ENCODE measurements at regions not wholly inside any gene's neighbourhood (a gene's known extent, or its start where the extent isn't known, plus 50 kb on each side); places are given as distances from the start of the nearest gene placed in this dataset.
"Not testable (repeated sequence)": the region's sequence is repeated elsewhere in the genome, so short reads cannot be mapped to it uniquely, and the experiment has no call there.

DNA sequence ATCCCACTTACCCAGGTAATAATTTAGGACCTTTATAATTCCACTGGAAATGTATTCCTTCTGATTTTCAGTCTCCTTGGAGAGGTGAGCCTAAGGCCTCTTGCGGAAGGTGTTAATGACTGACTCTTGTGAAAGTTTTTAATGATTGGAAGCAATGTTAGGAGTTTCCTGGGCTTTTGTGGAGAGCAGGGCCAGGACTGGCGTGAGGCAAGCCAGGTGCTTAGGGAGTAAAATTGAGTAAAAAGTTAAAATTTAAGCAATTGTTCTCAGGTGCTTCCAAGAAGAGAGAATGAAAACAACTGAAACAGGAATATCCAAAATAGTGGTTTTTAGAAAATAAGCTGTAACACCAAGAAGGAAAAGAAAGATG is 130.6 kb upstream of the TGFBR2 start:
- no peak for DNase-seq

DNA sequence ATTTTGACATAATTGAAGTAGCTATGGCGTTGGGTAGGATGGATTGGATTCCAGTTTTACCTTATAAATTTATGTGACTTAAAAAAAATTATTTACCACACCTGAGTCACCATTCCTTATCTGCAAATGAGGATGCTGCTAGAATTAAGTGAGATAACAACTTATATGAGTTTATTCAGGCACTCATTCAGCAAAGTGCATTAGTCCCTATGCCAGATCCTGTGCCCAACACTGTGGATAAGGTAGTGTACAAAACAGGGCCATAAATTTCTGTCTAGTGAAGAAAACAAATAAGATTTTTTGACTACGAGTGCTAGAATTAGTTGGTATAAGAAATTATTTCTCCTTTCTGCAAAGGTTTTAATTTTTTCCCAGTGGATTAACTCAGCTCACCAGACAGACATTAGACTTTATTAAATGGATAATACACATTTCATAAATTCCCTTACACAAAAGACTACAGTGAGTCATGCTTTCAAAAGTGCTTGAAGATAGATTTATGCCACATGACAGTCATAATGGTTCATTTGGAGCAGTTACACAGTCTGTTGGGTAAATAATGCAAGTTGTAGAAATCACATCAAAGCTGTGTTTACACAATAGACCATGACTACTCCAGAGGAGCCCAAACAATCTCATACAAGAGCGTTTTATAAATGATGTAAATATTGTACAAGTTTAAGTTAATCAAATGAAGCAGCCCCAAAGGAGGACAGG is 129.9 kb upstream of the TGFBR2 start:
- DNase-seq = peak; percentile 15

DNA sequence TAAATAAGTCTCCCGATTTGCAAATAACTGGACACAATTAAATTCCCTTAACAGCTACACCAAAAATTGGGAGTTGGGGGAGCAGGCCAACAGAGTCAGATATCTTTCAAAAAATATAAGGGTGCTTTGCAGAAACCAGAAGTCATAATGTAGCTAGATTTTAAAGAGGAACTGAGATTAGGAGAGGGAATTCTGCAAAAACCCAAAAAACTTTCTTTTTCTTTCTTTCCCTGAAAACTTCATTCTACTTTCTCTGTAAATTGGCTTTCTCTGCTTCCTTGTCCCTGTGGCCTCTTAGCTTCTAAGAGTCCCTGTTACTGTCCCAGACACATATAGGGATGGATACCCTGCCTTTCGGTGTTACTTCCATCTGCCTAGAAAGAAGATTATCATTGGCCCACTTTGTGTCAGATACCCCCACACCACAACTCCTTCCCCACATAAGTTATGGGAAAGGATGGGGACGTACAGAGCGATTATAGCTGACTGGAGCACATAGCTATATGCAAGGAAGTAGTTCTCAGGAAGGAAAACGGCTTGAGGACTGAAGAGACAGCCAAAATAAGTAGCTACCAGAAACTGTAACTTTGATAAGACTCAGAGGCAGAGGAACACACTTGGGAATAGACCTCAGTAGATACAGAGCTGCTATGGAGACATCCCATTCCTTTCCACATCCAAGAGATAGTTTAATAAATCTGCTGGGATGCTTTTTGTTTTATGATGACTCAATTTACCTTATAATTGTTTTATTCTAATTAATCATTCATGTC is 129.1 kb upstream of the TGFBR2 start:
- no peak for DNase-seq

DNA sequence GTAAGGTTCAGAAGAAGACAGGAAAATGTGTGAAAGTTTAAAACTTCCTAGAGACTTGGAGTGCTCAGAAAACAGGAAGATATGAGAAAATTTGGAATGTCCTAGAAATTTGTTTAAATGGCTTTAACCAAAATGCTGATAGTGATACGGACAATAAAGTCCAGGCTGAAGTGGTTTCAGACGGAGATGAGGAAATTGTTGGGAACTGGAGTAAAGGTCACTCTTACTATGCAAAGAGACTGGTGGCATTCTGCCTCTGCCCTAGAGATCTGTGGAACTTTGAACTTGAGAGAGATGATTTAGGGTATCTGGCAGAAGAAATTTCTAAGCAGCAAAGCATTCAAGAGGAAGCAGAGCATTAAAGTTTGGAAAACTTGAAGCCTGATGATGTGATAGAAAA is 126.7 kb upstream of the TGFBR2 start:
- DNase-seq = not testable (repeated sequence)

DNA sequence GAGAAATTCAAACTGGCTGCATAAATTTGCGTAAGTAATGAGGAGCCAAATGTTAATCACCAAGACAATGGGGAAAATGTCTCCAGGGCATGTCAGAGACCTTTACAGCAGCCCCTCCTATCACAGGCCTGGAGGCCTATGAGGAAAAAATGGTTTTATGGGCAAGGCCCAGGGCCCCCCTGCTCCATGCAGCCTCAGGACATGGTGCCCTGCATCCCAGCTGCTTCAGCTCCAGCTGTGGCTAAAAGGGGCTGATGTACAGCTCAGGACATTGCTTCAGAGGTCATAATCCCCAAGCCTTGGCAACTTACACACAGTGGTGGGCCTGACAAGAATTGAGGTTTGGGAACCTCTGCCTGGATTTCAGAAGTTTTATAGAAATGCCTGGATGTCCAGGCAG is 126.2 kb upstream of the TGFBR2 start:
- DNase-seq = not testable (repeated sequence)

DNA sequence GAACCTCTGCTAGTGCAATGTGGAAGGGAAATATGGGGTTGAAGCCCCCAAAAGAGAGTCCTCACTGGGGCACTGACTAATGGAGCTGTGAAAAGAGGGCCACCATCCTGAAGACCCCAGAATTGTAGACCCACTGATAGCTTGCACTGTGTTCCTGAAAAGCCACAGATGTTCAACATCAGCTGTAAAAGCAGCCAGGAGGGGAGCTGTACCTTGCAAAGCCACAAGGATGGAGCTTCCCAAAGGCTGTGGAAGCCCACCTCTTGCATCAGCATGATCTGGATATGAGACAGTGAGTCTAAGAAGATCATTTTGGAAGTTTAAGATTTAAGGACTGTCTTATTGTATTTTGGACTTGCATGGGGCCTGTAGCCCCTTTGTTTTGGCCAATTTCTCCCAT is 125.8 kb upstream of the TGFBR2 start:
- DNase-seq = no peak

DNA sequence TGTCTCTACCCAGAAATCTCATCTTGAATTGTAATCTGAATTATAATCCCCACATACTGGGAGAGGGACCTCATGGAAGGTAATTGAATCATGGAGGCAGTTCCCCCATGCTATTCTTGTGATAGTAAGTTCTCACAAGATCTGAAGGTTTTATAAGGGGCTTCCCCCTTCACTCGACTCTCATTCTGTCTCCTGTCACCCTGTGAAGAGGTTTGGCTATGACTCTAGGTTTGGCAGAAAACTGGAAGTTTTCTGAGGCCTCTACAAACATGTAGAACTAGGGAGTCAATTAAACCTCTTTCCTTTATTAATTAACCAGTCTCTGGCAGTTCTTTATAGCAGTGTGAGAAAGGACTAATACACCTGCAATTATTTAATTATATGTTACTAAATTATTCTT is 125.2 kb upstream of the TGFBR2 start:
- no peak for DNase-seq

DNA sequence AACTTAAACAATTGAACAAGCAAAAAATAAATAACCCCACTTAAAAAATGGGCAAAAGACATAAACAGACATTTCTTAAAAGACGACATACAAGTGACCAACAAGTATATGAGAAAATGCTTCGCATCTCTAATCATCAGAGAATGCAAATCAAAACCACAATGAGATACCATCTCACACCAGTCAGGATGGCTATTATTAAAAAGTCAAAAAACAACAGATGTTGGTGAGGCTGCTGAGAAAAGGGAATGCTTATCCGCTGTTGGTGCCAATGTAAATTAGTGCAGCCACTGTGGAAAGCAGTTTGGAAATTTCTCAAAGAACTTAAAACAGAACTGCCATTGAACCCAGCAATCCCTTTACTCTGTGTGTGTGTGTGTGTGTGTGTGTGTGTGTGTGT is 122.2 kb upstream of the TGFBR2 start:
- not testable (repeated sequence) for DNase-seq

DNA sequence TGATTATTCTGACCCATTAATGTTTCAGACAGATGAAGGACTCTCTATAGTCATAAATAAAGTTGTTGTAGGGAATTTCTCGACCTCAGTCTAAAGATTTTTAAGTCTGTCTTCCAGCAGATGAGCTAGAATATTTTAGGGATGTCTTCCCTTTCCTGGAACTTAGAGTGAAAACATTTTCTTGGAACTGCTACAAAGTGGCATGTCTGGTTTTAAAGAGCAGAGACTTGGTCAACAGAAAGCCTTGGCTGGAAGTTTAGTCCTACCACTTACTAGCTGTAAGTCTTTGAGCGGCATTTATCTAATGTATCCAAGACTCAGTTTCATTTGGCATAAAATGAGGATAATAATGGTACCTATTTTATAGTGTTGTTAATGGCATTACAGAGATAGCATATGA is 120.0 kb upstream of the TGFBR2 start:
- DNase-seq = no peak

DNA sequence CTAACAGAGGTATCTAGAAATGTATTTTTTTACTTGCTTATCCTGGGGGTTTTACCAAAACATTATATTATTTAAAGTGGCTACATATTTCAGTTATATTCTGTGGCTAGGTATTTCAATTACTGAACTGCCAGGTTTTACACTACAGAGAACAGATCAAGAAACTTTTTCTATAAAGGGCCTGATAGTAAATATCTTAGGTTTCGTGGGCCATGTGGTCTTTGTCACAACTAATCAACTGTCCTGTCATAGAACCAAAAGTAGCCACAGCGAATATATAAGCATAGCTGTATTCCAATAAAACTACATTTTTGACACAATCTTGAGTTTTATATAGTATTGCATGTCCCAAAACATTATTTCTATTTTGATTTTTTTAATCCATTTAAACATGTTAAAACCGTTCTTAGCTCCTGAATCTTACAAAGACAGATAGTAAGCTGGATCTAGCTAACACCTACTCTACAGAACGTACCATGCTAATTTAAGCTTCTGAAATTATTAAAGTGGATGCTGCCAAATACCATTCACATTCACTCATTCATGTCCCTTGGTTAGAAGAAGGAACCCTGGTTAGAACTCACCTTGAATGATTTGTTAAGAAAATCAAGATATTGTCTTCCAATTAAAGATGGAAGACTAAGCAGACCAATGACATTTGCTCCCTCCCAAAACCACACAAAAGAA is 118.2 kb upstream of the TGFBR2 start:
- no peak for DNase-seq

DNA sequence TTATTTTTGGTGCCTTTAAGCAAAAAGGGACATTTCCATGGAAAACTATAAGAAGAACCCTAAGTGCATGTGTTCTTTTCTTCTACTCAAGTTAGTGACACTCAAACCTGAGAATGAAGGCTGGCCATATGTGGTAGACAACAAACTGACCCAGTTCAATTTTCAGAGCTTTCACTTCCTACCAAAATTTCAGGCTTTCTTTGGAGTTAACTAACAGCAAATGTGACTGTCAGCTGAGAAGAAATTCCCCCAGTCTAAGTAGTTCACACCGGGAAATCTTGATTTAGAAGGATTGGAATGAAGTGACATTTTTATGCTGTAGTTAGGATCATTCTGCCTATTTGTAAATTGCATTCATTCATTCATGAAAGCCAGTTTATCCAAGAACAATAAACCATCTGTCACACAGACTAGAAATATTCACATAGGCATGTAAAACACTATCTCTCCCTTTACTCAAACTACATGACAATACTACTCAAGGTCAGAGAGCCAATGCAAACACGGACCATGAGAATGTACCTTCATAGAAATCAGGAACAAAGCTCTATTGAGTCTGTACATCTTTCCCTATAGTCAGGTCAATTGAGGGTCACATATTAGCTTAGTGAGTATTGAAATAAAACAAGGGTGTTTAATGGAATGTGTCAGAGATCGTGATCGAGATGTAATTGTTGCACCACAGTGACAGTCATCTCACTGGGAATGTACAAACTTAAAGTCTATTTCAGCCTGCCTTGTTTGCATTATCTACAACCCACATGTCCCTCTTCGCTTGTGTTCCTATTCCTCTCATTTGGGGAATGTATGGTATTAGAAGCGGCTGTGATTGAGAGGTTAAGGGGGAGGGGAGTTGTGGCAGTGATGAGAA is 113.8 kb upstream of the TGFBR2 start:
- DNase-seq = no peak

DNA sequence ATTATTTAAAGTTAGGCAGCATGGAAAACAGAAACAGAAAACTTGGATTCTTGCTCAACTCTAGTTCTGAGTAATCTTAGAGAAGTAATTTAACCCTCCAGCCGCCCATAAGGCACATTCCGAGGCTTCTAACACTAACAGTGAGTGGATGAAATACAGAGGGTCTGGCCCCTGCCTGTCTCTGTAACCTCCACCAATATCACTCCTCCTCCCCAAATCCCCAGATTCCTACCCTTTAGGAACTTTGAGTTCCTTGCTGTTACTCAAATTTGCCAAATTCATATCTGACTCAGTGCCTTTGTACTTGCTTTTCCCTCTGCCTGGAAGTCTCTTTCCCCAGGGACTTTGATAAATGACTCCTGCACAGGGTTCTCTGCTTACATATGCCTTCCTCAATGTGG is 112.5 kb upstream of the TGFBR2 start:
- peak; percentile 22 for DNase-seq

DNA sequence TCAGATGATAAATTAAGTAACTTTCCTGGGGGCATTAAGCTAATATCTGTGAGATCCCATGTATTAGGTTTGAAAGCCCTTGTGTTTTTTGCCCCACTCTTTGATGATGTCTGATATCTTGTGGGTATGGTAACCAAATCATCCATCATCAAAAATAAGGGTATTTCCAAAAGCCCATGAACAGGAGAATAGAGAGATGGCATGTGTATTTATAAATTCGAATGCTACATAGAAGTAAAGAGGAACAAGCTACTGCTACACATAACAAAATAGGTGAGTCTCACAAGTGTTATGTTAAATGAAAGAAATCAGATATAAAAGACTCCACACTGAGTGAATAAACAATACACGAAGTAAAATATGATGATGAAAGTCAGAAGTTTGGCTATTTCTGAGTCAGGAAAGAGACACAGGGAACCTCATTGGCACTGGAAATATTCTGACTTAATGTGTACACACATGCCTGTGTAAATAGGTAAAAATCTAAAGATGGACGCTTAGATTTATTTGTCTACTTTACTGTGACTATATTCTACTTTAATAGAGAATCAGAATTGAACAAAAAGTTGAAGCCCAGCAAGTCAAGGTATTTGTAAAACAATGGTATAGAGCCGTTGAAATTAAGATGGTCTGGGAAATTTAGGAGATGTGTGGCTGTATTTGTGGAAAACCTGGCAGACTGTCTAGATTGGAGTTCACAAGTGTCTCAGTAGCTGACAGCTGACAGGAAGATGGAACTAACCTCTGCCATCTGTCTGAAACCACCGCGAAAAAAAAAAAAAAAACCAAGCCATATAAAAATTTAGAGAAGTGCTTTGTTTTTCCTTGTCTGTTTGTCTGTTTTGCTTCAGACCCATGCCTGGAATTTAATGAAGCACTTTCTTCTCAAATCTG is 111.0 kb upstream of the TGFBR2 start:
- no peak for DNase-seq

DNA sequence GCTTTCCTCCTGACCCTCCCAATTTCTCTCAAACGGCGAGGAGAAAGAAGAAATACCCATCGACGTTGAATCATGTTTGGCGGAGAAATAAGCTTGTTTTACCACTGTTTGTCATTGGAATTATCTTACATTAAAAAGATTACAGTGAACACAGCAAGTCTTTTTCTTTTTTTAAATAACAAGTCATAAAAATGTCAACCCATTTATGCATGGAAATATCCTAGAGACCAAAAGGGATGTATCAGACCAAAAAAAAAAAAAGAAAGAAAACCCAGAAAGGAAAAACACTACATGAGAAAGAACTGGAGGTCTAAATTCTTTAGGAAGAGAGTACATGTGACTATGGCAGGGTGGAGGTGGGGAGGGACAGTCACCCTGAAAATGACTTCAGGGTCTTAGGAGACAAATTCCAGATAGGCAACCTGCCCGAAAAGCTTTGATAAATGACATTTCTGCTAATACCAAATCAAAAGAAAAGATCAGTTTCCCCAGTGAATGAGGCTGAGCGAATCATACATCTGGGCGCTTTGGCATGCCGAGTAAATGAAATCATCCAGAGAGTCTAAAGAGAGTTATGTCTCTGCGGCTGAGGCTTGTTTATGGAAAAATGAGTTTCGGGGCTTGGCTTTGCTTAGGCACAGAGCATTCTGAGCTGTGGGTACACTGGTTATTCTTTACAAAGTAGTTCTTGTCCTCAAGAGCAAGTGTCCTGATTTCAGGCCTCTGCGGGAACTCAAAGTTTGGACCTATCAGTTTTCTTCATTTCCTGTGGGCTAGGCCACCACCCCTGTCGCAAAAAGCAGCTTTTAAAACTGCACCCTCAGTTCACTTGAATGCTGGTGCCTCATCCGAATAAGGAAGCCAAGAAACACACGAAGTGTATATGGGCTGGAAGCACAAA is 110.1 kb upstream of the TGFBR2 start:
- DNase-seq = no peak

DNA sequence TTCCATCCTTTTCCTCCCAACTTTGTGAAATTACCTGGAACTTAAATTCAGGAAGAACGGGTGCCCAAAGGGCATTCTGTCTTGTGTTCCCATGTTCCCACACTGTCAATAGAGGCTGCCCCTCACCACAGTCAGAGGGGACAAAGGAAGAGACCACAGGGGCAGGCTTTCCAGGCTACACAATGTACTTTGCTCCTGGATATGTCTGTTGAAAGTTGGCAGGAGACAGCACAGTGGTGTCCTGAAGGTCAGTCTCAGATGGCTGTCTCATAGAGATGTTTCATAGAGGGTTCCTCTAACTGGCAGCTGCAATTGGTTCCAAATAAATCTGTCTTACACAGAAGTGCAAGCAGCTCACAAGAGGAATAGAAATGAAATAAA is 107.8 kb upstream of the TGFBR2 start:
- DNase-seq = no peak

DNA sequence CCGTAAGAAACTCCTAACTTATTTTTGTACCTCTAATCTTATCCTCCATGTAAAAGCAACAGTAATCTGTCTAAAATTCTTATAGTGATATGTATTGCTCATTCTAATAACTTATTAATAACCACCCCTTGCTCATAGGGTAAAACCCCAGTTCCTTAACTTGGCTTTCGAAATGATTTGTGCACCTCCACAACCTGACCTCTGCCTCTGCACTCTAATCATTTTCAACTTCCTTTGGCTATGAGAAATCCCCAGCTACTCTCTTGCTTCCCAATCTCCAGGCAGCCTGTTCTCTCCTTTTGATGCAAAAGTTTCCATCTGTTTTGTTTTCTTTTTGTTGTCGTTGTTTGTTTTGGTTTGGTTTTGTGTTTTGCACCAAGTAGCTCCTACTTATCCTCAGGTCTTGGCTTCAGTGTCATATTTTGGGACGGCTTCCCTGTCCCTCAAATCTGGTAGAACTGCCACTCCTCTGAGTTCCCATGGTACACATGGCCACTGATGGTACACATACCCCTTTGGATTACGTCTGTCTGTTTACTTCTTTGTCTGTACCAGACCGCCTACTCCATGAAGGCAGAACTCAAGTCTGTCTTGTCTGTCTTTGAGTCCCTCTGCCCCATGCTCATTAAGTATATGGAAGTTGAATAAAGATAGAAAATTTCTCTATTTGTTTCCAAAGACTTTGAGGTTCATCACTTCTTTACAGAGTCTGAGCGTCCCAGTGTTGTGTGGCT is 105.6 kb upstream of the TGFBR2 start:
- DNase-seq = no peak

DNA sequence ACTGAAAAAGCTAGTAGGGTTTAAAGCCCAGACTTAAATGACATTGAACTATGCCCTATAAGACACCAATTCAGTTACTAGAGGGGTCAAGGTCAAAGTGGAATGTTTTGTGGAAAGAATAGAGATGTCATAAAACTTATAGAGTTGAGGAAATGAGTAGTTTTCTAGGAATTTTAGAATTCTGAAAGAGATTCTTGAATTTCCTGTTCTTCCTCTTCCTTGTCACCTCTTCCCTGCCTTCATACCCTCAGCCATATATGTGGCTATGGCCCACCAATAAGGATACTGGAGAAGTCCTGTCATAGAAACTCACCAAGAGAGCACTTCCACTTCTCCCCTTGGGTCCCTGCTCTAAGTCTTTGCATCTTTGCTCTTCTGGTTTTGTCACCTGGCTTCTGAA is 104.9 kb upstream of the TGFBR2 start:
- no peak for DNase-seq

DNA sequence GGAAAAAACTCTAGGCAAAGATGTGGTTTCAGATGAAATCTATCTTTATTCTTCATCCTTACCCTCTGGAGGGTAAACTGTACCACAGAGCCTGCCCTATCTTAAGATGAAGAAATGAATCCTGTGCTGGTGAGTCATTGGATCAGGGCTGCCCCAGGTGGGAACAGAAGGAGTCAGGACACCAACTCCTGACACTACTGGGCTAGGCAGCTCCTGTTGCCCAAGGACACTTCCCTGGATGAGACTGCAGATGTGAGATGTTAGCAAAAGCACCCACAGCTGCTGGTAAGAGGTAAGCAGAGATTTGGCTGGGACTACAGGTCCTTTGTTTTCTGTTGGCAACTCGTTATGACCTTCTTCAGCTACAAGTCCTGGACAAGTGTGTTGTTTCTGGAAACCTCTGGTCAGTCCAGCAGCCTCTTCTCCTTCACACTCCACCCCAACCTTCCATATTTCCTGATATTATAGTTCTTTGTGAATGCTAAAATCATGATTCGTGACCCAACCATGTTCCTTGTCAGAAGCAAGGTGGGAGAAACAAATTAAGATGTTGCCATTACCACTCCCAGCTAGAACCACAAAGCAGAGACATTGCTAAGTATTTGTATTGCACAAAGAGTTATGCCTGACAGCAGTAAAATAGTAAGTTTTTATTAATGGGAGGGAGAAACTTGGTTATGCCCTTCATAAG is 104.2 kb upstream of the TGFBR2 start:
- no peak for DNase-seq

DNA sequence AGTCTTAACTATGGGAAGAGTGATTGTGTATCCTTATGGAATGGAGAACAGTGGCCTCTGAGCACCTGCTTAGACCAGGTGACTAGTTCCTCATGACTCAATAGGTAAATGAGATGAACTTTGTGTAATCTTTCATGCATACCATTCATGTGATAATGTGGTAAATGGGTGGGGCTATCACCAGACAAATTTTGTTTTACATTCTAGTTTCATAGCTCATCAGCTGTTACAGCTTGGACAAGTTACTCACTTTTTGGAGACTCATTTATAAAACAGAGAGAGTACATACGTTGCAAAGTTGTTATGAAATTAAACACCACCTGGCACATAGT is 103.7 kb upstream of the TGFBR2 start:
- peak; percentile 65 for DNase-seq

DNA sequence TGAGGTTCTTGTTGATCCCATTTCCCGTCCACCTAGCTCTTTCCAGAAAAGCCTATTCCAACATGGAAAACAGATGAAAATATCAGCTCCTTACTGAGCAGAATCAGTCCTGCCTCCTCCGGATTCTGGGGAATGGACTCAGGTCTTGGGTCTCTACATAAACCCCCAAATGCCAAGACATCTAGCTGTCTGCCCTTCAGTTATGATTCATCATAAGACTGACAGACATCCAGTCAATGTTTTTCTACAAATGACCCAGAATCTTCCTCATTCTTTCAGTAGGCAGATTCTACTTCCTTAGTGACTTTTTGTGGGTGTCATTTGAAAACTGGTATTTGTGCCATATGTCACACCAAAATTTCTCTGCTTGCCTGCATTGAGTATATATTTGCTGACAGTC is 103.0 kb upstream of the TGFBR2 start:
- DNase-seq = peak; percentile 4

All from NCI-H226 (cell line).